Neural cell (in vitro differentiated cells): ENCODE measurements at regions not wholly inside any gene's neighbourhood (a gene's known extent, or its start where the extent isn't known, plus 50 kb on each side); places are given as distances from the start of the nearest gene placed in this dataset.

Experiments used
- H2AFZ ChIP-seq: fragments of 200-600, 300-800 bp; sonication (generic), shearing (Covaris generic); 2 replicates; pipeline ENCODE4 v1.6.0; 2014; ENCODE audit warnings: low read depth, mild to moderate bottlenecking, antibody characterized with exemption, low read length, moderate library complexity
- H3F3A ChIP-seq: fragments of 200-600 bp; shearing (Covaris generic); 2 replicates; pipeline ENCODE4 v1.6.1; 2016; ENCODE audit warnings: mild to moderate bottlenecking, moderate library complexity, mixed read lengths, antibody characterized with exemption, low read length; ENCODE audit not compliant: insufficient read depth, poor library complexity, severe bottlenecking
- H3K27ac ChIP-seq: fragments of 200-600, 300-800 bp; sonication (generic), shearing (Covaris generic); 2 replicates; pipeline ENCODE4 v1.5.1; 2014; ENCODE audit warnings: mild to moderate bottlenecking, low read length, moderate library complexity
- H3K27me3 ChIP-seq: fragments of 300-800, 200-600 bp; sonication (generic), shearing (Covaris generic); 2 replicates; pipeline ENCODE4 v1.6.0; 2014; ENCODE audit warnings: mild to moderate bottlenecking, low read depth, low read length, moderate library complexity; ENCODE audit not compliant: insufficient read depth
- H3K36me3 ChIP-seq: fragments of 300-800, 200-600 bp; sonication (generic), shearing (Covaris generic); 2 replicates; pipeline ENCODE4 v1.5.1; 2014; ENCODE audit warnings: mild to moderate bottlenecking, antibody characterized with exemption, low read length, moderate library complexity; ENCODE audit not compliant: insufficient read depth
- H3K4me2 ChIP-seq: fragments of 300-800, 200-600 bp; sonication (generic), shearing (Covaris generic); 2 replicates; pipeline ENCODE4 v1.6.0; 2014; ENCODE audit warnings: mild to moderate bottlenecking, low read length
- H3K4me3 ChIP-seq: fragments of 300-800, 200-600 bp; sonication (generic), shearing (Covaris generic); 2 replicates; pipeline ENCODE4 v1.5.1; 2014; ENCODE audit warnings: mild to moderate bottlenecking, low read length, moderate library complexity
- H3K79me2 ChIP-seq: fragments of 200-600 bp; shearing (Covaris generic); replicated peaks from 2 replicates; pipeline ENCODE4 v1.6.0; 2014; ENCODE audit warnings: mild to moderate bottlenecking, low read length, moderate library complexity; ENCODE audit not compliant: insufficient read depth
- H3K9ac ChIP-seq: fragments of 300-800, 200-600 bp; sonication (generic), shearing (Covaris generic); 2 replicates; pipeline ENCODE4 v1.6.1; 2016; ENCODE audit warnings: mild to moderate bottlenecking, low read length, mixed read lengths
- H3K9me2 ChIP-seq: fragments of 200-600 bp; shearing (Covaris generic); 2 replicates; pipeline ENCODE4 v1.6.1; 2016; ENCODE audit warnings: mild to moderate bottlenecking, low read length, mixed read lengths; ENCODE audit not compliant: insufficient read depth
- H3K9me3 ChIP-seq: fragments of 200-600, 300-800 bp; sonication (generic), shearing (Covaris generic); 2 replicates; pipeline ENCODE4 v1.6.1; 2016; ENCODE audit warnings: mild to moderate bottlenecking, mixed run types, low read length, moderate library complexity, mixed read lengths
- H4K20me1 ChIP-seq: fragments of 200-600 bp; shearing (Covaris generic); 2 replicates; pipeline ENCODE4 v1.6.1; 2016; ENCODE audit warnings: mild to moderate bottlenecking, mixed run types; ENCODE audit not compliant: insufficient read depth
- EP300 ChIP-seq: fragments of 450-650 bp; conservative IDR thresholded peaks from 2 replicates; pipeline ENCODE4 v1.6.1; 2014; ENCODE audit warnings: antibody characterized with exemption, mild to moderate bottlenecking, moderate library complexity; ENCODE audit not compliant: poor library complexity, severe bottlenecking
- EZH2 ChIP-seq: fragments of 200-600, 300-800 bp; shearing (Covaris generic), sonication (generic); IDR thresholded peaks from 2 replicates; pipeline ENCODE4 v1.6.1; 2014; ENCODE audit warnings: antibody characterized with exemption, low read length, borderline replicate concordance, mild to moderate bottlenecking; ENCODE audit not compliant: insufficient read depth, poor library complexity, severe bottlenecking
- MXI1 ChIP-seq: fragments of 450-650 bp; conservative IDR thresholded peaks from 2 replicates; pipeline ENCODE4 v1.6.1; 2014; ENCODE audit warnings: antibody characterized with exemption, mild to moderate bottlenecking; ENCODE audit not compliant: poor library complexity, severe bottlenecking
- POLR2AphosphoS5 ChIP-seq: IDR thresholded peaks from 2 replicates; pipeline ENCODE4 v1.6.1; 2012
- RAD21 ChIP-seq: fragments of 450-650 bp; conservative IDR thresholded peaks from 2 replicates; pipeline ENCODE4 v1.6.1; 2014; ENCODE audit warnings: antibody characterized with exemption, mild to moderate bottlenecking, moderate library complexity
- SMC3 ChIP-seq: fragments of 450-650 bp; conservative IDR thresholded peaks from 2 replicates; pipeline ENCODE4 v1.6.1; 2014; ENCODE audit warnings: antibody characterized with exemption, mild to moderate bottlenecking, moderate library complexity; ENCODE audit not compliant: poor library complexity
- TAF1 ChIP-seq: IDR thresholded peaks from 2 replicates; pipeline ENCODE4 v1.6.1; 2012; ENCODE audit warnings: low read depth
- TF ChIP-seq, protein P1 (sequence below): IDR thresholded peaks from 2 replicates; pipeline ENCODE4 v1.6.1; 2012; ENCODE audit warnings: borderline replicate concordance
- TF ChIP-seq, protein P2 (sequence below): fragments of 450-650 bp; IDR thresholded peaks from 2 replicates; pipeline ENCODE4 v1.5.1; 2014; ENCODE audit warnings: antibody characterized with exemption, mild to moderate bottlenecking, moderate library complexity; ENCODE audit not compliant: poor library complexity, severe bottlenecking

DNA sequence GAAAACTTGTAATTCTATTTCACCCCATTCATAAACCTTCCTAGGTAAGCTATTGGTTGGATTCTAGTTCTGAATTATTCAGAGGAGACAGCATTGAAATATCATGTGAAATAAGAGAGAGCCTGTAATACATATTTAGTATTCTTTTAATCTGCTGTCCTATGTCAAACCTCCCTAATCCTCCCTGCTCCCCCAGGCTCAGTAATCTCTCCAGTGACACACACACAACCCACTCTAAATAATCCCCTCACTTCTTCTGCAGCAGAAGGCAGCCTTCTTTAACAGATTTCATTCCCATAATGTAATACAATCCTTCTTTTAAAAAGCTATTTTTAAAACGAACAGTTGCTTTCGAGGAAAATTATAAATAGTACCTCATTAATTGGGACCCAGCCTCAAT lies 639.7 kb upstream of the AUTS2 start:
- Histone ChIP-seq H3K9me3 (no peaks in the 10 kb centered on the region), H3K79me2 (no peaks in the 10 kb centered on the region), H3K4me3 (no peak overlapping the region), H3K9ac (no peak overlapping the region), H2AFZ (no peak overlapping the region), H3F3A (no peaks in the 10 kb centered on the region), H3K36me3 (no peaks in the 10 kb centered on the region), H3K27me3 (no peaks in the 10 kb centered on the region), H3K9me2 (no peaks in the 10 kb centered on the region), H3K4me2 (no peak overlapping the region), H4K20me1 (no peaks in the 10 kb centered on the region), H3K27ac (no peak overlapping the region)
- TF ChIP-seq TAF1 (no peak), EP300 (no peak), SMC3 (no peak), MXI1 (no peak), POLR2AphosphoS5 (no peak), RAD21 (no peak), EZH2 (no peak)
- TF ChIP-seq, protein P1, sequence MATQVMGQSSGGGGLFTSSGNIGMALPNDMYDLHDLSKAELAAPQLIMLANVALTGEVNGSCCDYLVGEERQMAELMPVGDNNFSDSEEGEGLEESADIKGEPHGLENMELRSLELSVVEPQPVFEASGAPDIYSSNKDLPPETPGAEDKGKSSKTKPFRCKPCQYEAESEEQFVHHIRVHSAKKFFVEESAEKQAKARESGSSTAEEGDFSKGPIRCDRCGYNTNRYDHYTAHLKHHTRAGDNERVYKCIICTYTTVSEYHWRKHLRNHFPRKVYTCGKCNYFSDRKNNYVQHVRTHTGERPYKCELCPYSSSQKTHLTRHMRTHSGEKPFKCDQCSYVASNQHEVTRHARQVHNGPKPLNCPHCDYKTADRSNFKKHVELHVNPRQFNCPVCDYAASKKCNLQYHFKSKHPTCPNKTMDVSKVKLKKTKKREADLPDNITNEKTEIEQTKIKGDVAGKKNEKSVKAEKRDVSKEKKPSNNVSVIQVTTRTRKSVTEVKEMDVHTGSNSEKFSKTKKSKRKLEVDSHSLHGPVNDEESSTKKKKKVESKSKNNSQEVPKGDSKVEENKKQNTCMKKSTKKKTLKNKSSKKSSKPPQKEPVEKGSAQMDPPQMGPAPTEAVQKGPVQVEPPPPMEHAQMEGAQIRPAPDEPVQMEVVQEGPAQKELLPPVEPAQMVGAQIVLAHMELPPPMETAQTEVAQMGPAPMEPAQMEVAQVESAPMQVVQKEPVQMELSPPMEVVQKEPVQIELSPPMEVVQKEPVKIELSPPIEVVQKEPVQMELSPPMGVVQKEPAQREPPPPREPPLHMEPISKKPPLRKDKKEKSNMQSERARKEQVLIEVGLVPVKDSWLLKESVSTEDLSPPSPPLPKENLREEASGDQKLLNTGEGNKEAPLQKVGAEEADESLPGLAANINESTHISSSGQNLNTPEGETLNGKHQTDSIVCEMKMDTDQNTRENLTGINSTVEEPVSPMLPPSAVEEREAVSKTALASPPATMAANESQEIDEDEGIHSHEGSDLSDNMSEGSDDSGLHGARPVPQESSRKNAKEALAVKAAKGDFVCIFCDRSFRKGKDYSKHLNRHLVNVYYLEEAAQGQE, result no peak
- TF ChIP-seq, protein P2, sequence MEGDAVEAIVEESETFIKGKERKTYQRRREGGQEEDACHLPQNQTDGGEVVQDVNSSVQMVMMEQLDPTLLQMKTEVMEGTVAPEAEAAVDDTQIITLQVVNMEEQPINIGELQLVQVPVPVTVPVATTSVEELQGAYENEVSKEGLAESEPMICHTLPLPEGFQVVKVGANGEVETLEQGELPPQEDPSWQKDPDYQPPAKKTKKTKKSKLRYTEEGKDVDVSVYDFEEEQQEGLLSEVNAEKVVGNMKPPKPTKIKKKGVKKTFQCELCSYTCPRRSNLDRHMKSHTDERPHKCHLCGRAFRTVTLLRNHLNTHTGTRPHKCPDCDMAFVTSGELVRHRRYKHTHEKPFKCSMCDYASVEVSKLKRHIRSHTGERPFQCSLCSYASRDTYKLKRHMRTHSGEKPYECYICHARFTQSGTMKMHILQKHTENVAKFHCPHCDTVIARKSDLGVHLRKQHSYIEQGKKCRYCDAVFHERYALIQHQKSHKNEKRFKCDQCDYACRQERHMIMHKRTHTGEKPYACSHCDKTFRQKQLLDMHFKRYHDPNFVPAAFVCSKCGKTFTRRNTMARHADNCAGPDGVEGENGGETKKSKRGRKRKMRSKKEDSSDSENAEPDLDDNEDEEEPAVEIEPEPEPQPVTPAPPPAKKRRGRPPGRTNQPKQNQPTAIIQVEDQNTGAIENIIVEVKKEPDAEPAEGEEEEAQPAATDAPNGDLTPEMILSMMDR, result no peak

DNA sequence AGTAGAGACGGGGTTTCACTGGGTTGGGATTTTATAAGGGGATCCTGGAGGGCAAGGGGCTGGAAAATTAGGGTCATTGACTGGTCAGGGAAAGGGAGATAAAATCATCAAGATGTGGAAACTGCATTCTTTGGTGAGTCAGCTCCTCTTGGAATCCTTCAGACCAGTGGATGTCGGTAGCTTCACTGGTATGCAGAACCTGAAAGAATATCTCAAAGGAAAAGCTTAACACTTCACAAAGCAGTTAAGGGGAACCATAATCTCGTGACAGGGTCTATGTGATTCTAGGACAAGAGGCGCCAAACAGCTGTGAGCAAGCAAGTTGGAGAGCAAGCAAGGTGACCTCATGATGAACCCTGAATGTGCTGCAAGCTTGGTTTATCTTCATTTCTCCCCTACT lies 634.7 kb upstream of the AUTS2 start:
- Histone ChIP-seq H3K4me2 (no peak overlapping the region), H3K9me3 (no peaks in the 10 kb centered on the region), H3F3A (no peaks in the 10 kb centered on the region), H4K20me1 (no peaks in the 10 kb centered on the region), H3K4me3 (no peak overlapping the region), H3K9me2 (no peaks in the 10 kb centered on the region), H3K9ac (no peak overlapping the region), H3K36me3 (no peaks in the 10 kb centered on the region), H3K79me2 (no peaks in the 10 kb centered on the region), H3K27me3 (no peaks in the 10 kb centered on the region), H3K27ac (no peak overlapping the region), H2AFZ (no peak overlapping the region)
- TF ChIP-seq EZH2, result no peak
- no peak for TF ChIP-seq RAD21
- TF ChIP-seq, protein P2, result no peak
- no peak for TF ChIP-seq MXI1
- TF ChIP-seq SMC3, result no peak
- TF ChIP-seq, protein P1, result no peak
- TF ChIP-seq TAF1, result no peak
- no peak for TF ChIP-seq EP300
- TF ChIP-seq POLR2AphosphoS5, result no peak
